H1 (cell line): ENCODE measurements at regions not wholly inside any gene's neighbourhood (a gene's known extent, or its start where the extent isn't known, plus 50 kb on each side); places are given as distances from the start of the nearest gene placed in this dataset.
A peak's percentile ranks its signal among the peaks of the same experiment; 100 is the strongest.

Experiments used
- CTCF ChIA-PET: fragments of 300-600 bp; sonication (Branson Sonifier 250); formaldehyde crosslinking; loops from one replicate; lab custom pipeline; 2021; ENCODE audit not compliant: partially characterized antibody; lab: Charles Lee
- POLR2A ChIA-PET: fragments of 300-600 bp; sonication (Branson Sonifier 250); formaldehyde crosslinking; loops from one replicate; lab custom pipeline; 2021; ENCODE audit warnings: inconsistent platforms; ENCODE audit not compliant: partially characterized antibody; lab: Charles Lee
- DNase-seq, 2 experiments: peaks; one replicate each; pipeline versions ENCODE4 v3.0.0 to v3.0.0-alpha.2; 2010 to 2022; ENCODE audit warnings: low spot score in 2 of 2, low read depth in 1 of 2, mixed read lengths in 1 of 2
- FAIRE-seq: peaks from 2 replicates; lab custom pipeline; 2011; peaks lifted over from hg19 to GRCh38; lab: Jason Lieb, UNC
- H2AFZ ChIP-seq: 2 replicates; pipeline ENCODE4 v1.8.1; 2012; ENCODE audit warnings: low read length, inconsistent platforms
- H2AK5ac ChIP-seq: 2 replicates; pipeline ENCODE4 v1.6.1; 2013; ENCODE audit warnings: low read depth, low read length
- H2BK120ac ChIP-seq: replicated peaks from 2 replicates; pipeline ENCODE3; 2013; ENCODE audit warnings: low read depth, low read length, inconsistent platforms
- H2BK12ac ChIP-seq: 2 replicates; pipeline ENCODE4 v1.6.1; 2013; ENCODE audit warnings: low read depth, low read length
- H2BK15ac ChIP-seq: 2 replicates; pipeline ENCODE4 v1.6.1; 2013; ENCODE audit warnings: low read length
- H2BK20ac ChIP-seq: 2 replicates; pipeline ENCODE4 v1.6.1; 2013; ENCODE audit warnings: low read length
- H2BK5ac ChIP-seq: 2 replicates; pipeline ENCODE4 v1.6.1; 2013; ENCODE audit warnings: low read depth, low read length
- H3K14ac ChIP-seq: 2 replicates; pipeline ENCODE4 v1.6.1; 2013; ENCODE audit warnings: inconsistent platforms; ENCODE audit not compliant: insufficient read length
- H3K18ac ChIP-seq: 2 replicates; pipeline ENCODE4 v1.6.1; 2013; ENCODE audit warnings: low read length; ENCODE audit errors: extremely low read depth
- H3K23ac ChIP-seq: 2 replicates; pipeline ENCODE4 v1.6.1; 2013; ENCODE audit warnings: inconsistent platforms; ENCODE audit not compliant: insufficient read length
- H3K23me2 ChIP-seq: 2 replicates; pipeline ENCODE4 v1.6.1; 2013; ENCODE audit warnings: low read depth, low read length
- H3K27ac ChIP-seq: 2 replicates; pipeline ENCODE4 v1.6.1; 2011; ENCODE audit warnings: low read depth, low read length, inconsistent platforms
- H3K27me3 ChIP-seq, 4 experiments: replicated peaks in 1 of 4; 1 replicate in 1 of 4; 2 replicates in 3 of 4; pipeline versions ENCODE4 v1.6.1 to v1.8.1; 2011 to 2013; ENCODE audit warnings: low read length in 3 of 4, mild to moderate bottlenecking in 3 of 4, inconsistent platforms in 2 of 4, mixed read lengths in 2 of 4, moderate library complexity in 1 of 4; ENCODE audit not compliant: control insufficient read depth in 3 of 4, insufficient read depth in 3 of 4; ENCODE audit errors: extremely low read depth in 1 of 4
- H3K36me3 ChIP-seq, 4 experiments: 2 replicates each; pipeline versions ENCODE4 v1.6.1 to v1.8.1; 2011 to 2013; ENCODE audit warnings: mild to moderate bottlenecking in 4 of 4, low read length in 3 of 4, moderate library complexity in 2 of 4, control low read depth in 1 of 4, inconsistent platforms in 1 of 4; ENCODE audit not compliant: insufficient read depth in 4 of 4, control insufficient read depth in 2 of 4
- H3K4ac ChIP-seq: replicated peaks from 2 replicates; pipeline ENCODE3; 2013; ENCODE audit warnings: low read length, low read depth, mixed read lengths, inconsistent platforms; ENCODE audit not compliant: insufficient read length
- H3K4me1 ChIP-seq, 4 experiments: replicated peaks in 1 of 4; 1 replicate in 1 of 4; 2 replicates in 3 of 4; pipeline versions ENCODE4 v1.6.1 to v1.8.1; 2011 to 2013; ENCODE audit warnings: low read length in 3 of 4, inconsistent platforms in 2 of 4, mixed read lengths in 1 of 4; ENCODE audit not compliant: insufficient read depth in 4 of 4, control insufficient read depth in 3 of 4
- H3K4me2 ChIP-seq, 2 experiments: 2 replicates each; pipeline versions ENCODE4 v1.6.1 to v1.8.1; 2011 to 2013; ENCODE audit warnings: low read depth in 2 of 2, low read length in 2 of 2, control low read depth in 1 of 2, inconsistent platforms in 1 of 2, mild to moderate bottlenecking in 1 of 2; ENCODE audit not compliant: insufficient read depth in 1 of 2
- H3K4me3 ChIP-seq, 4 experiments: fragments of 200-600, 300-600 bp in 1 of 4; sonication (generic), shearing (Covaris generic), sonication (Bioruptor Twin) in 1 of 4; 2 replicates each; pipeline versions ENCODE4 v1.5.1 to v1.8.1; 2011 to 2016; ENCODE audit warnings: low read length in 4 of 4, low read depth in 3 of 4, control low read depth in 2 of 4, inconsistent platforms in 2 of 4, mild to moderate bottlenecking in 2 of 4, mixed read lengths in 1 of 4, moderate library complexity in 1 of 4; ENCODE audit not compliant: insufficient read depth in 2 of 4; ENCODE audit errors: extremely low read depth in 1 of 4
- H3K56ac ChIP-seq: replicated peaks from 2 replicates; pipeline ENCODE3; 2013; ENCODE audit warnings: low read depth, mild to moderate bottlenecking, mixed read lengths, low read length, inconsistent platforms; ENCODE audit not compliant: insufficient read length
- H3K79me1 ChIP-seq: 2 replicates; pipeline ENCODE4 v1.6.1; 2013; ENCODE audit warnings: low read depth, low read length, control low read depth
- H3K79me2 ChIP-seq, 2 experiments: 2 replicates each; pipeline versions ENCODE4 v1.6.1 to v1.8.1; 2012 to 2013; ENCODE audit warnings: low read length in 2 of 2, mild to moderate bottlenecking in 2 of 2, inconsistent platforms in 1 of 2; ENCODE audit not compliant: insufficient read depth in 2 of 2, control insufficient read depth in 1 of 2
- H3K9ac ChIP-seq, 4 experiments: replicated peaks in 1 of 4; 1 replicate in 1 of 4; 2 replicates in 3 of 4; pipeline versions ENCODE4 v1.6.1 to v1.8.1; 2011 to 2013; ENCODE audit warnings: low read depth in 3 of 4, low read length in 3 of 4, control low read depth in 2 of 4, mild to moderate bottlenecking in 2 of 4, moderate library complexity in 2 of 4, inconsistent platforms in 1 of 4; ENCODE audit errors: extremely low read depth in 1 of 4
- H3K9me3 ChIP-seq, 2 experiments: 2 replicates each; pipeline versions ENCODE4 v1.6.1 to v1.8.1; 2012 to 2013; ENCODE audit warnings: mild to moderate bottlenecking in 2 of 2, moderate library complexity in 2 of 2, control low read depth in 1 of 2, inconsistent platforms in 1 of 2, low read depth in 1 of 2, low read length in 1 of 2, mixed read lengths in 1 of 2; ENCODE audit not compliant: insufficient read depth in 2 of 2
- H4K20me1 ChIP-seq, 2 experiments: replicated peaks in 1 of 2; 2 replicates each; pipeline versions ENCODE3 to v1.8.1; 2011 to 2013; ENCODE audit warnings: inconsistent platforms in 2 of 2, low read length in 2 of 2, mild to moderate bottlenecking in 1 of 2; ENCODE audit not compliant: insufficient read depth in 2 of 2, control insufficient read depth in 1 of 2
- H4K5ac ChIP-seq: 2 replicates; pipeline ENCODE4 v1.6.1; 2013; ENCODE audit warnings: low read length, low read depth, mixed read lengths, inconsistent platforms; ENCODE audit not compliant: insufficient read length
- H4K8ac ChIP-seq: 2 replicates; pipeline ENCODE4 v1.8.0; 2013; ENCODE audit warnings: mild to moderate bottlenecking, moderate library complexity, low read length, inconsistent platforms; ENCODE audit not compliant: insufficient read depth; ENCODE audit errors: extremely low read depth
- H4K91ac ChIP-seq: replicated peaks from 2 replicates; pipeline ENCODE3; 2013; ENCODE audit warnings: low read length, mixed read lengths, inconsistent platforms; ENCODE audit not compliant: insufficient read length
- CBX5 ChIP-seq: fragments of 300-800, 300-1000 bp; sonication (generic); IDR thresholded peaks from 2 replicates; pipeline ENCODE4 v1.7.1; 2016; ENCODE audit warnings: antibody characterized with exemption, low read length, low read depth
- CBX8 ChIP-seq: fragments of 300-800, 300-1000 bp; sonication (generic); IDR thresholded peaks from 2 replicates; pipeline ENCODE4 v1.7.1; 2016; ENCODE audit warnings: low read depth, low read length, borderline replicate concordance
- EGR1 ChIP-seq: IDR thresholded peaks from 2 replicates; pipeline ENCODE4 v1.6.1; 2011; ENCODE audit warnings: low read depth, low read length, borderline replicate concordance
- HDAC2 ChIP-seq, 2 experiments: fragments of 300-600 bp in 1 of 2; sonication (generic) in 1 of 2; IDR thresholded peaks; 2 replicates each; pipeline ENCODE4 v1.6.1; 2011 to 2012; ENCODE audit warnings: low read depth in 2 of 2, low read length in 2 of 2, mild to moderate bottlenecking in 2 of 2, moderate library complexity in 2 of 2, borderline replicate concordance in 1 of 2, inconsistent platforms in 1 of 2
- KDM5A ChIP-seq: fragments of 200-600 bp; IDR thresholded peaks from 2 replicates; pipeline ENCODE4 v1.7.1; 2012; ENCODE audit warnings: mild to moderate bottlenecking, low read length, inconsistent platforms, mixed read lengths
- MAFK ChIP-seq: IDR thresholded peaks from 2 replicates; pipeline ENCODE4 v1.6.1; 2012; ENCODE audit warnings: low read depth, mild to moderate bottlenecking, improper control_type of control experiment, low read length
- PHF8 ChIP-seq: fragments of 200-600 bp; sonication (generic); conservative IDR thresholded peaks from 2 replicates; pipeline ENCODE4 v1.7.1; 2012; ENCODE audit warnings: low read depth, mild to moderate bottlenecking, inconsistent platforms, low read length, moderate library complexity
- POLR2AphosphoS5 ChIP-seq: IDR thresholded peaks from 2 replicates; pipeline ENCODE4 v1.6.1; 2011; ENCODE audit warnings: low read depth, low read length
- RNF2 ChIP-seq: fragments of 200-900, 300-1000 bp; sonication (generic); IDR thresholded peaks from 2 replicates; pipeline ENCODE4 v1.7.1; 2016; ENCODE audit warnings: borderline replicate concordance, low read depth, mild to moderate bottlenecking, antibody characterized with exemption, low read length; ENCODE audit not compliant: poor library complexity, severe bottlenecking; ENCODE audit errors: missing control alignments
- ZNF274 ChIP-seq: IDR thresholded peaks from 2 replicates; pipeline ENCODE4 v1.7.0; 2012; ENCODE audit warnings: low read length, borderline replicate concordance; ENCODE audit errors: extremely low read depth
- WGBS, 2 experiments: shearing (Covaris generic) in 1 of 2; methylation state at CpG; one replicate each; pipeline versions ENCODE4 v1.1.6 to v1.1.7; 2013 to 2015; ENCODE audit warnings: low lambda C conversion rate in 2 of 2, mixed read lengths in 2 of 2, inconsistent platforms in 1 of 2, low coverage in 1 of 2, missing lambda C conversion rate in 1 of 2; ENCODE audit not compliant: insufficient replicate concordance in 2 of 2, insufficient coverage in 1 of 2, insufficient read length in 1 of 2; ENCODE audit errors: extremely low coverage in 1 of 2, missing lambda C conversion rate in 1 of 2; 5-methylcytosine and 5-hydroxymethylcytosine counted together
- TF ChIP-seq, protein P1 (sequence below): IDR thresholded peaks from 2 replicates; pipeline ENCODE4 v1.6.1; 2012; ENCODE audit warnings: inconsistent platforms
- TF ChIP-seq, protein P2 (sequence below): IDR thresholded peaks from 2 replicates; pipeline ENCODE4 v1.6.1; 2012; ENCODE audit warnings: inconsistent platforms

GRCh38 chr4:138085736-138086305 is 156.3 kb downstream of the SLC7A11 start:
- Histone ChIP-seq H3K14ac (no peak overlapping the region), H2BK15ac (no peak overlapping the region), H2AFZ (peak overlapping the region; percentile 71; the same call in 1 of the 2 replicates), H4K8ac (no peak overlapping the region), H3K4me3 (no peak overlapping the region), H3K9me3 (peaks cover 0 to 9% of the 10 kb centered on the region in 2 experiments; a peak in 1 of 4 replicates), H3K23ac (no peak overlapping the region), H3K4me2 (no peak overlapping the region), H3K23me2 (no peaks in the 10 kb centered on the region), H3K18ac (no peak overlapping the region), H4K91ac (no peak overlapping the region), H2AK5ac (no peak overlapping the region), H3K79me1 (no peaks in the 10 kb centered on the region), H3K27ac (no peak overlapping the region), H3K9ac (no peak overlapping the region), H4K20me1 (no peaks in the 10 kb centered on the region), H3K4me1 (no peaks in the 10 kb centered on the region), H3K36me3 (no peaks in the 10 kb centered on the region), H4K5ac (no peak overlapping the region), H3K79me2 (no peaks in the 10 kb centered on the region), H2BK5ac (no peak overlapping the region), H3K56ac (no peak overlapping the region), H3K27me3 (no peaks in the 10 kb centered on the region), H2BK12ac (no peak overlapping the region), H2BK20ac (0 out of 2 replicates have a peak overlapping the region, but pooled peaks have one; percentile 26), H3K4ac (no peak overlapping the region), H2BK120ac (no peak overlapping the region)
- ChIA-PET CTCF (interaction anchor here (0.7 to 5.9 kb wide), 3 partner anchors 11 to 266 kb away, joined by 3 to 103 read pairs (median 3); no protein-coding TSS in a partner anchor), POLR2A (no interaction called here)
- FAIRE-seq = no peak
- DNase-seq = no peak
- 95% methylated on average over 5 of the region's 5 CpGs; no CpG with 5 or more reads in 1 of the 2 experiments for WGBS, 2 experiments
- no peak for TF ChIP-seq CBX8
- TF ChIP-seq, protein P1, sequence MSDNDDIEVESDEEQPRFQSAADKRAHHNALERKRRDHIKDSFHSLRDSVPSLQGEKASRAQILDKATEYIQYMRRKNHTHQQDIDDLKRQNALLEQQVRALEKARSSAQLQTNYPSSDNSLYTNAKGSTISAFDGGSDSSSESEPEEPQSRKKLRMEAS = no peak
- no peak for TF ChIP-seq KDM5A
- no peak for TF ChIP-seq RNF2
- TF ChIP-seq ZNF274 = no peak
- TF ChIP-seq HDAC2 (IDR thresholded peaks at IDR 0.05; ENCODE audit: borderline replicate concordance in 1 of 2, low read depth in 2 of 2, low read length in 2 of 2) = no peak
- TF ChIP-seq CBX5 = no peak
- TF ChIP-seq, protein P2, sequence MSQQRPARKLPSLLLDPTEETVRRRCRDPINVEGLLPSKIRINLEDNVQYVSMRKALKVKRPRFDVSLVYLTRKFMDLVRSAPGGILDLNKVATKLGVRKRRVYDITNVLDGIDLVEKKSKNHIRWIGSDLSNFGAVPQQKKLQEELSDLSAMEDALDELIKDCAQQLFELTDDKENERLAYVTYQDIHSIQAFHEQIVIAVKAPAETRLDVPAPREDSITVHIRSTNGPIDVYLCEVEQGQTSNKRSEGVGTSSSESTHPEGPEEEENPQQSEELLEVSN = no peak
- no peak for TF ChIP-seq PHF8
- no peak for TF ChIP-seq EGR1
- TF ChIP-seq POLR2AphosphoS5 = no peak
- no peak for TF ChIP-seq MAFK
